Astrocyte (in vitro differentiated cells and primary cell): ENCODE measurements at regions not wholly inside any gene's neighbourhood (a gene's known extent, or its start where the extent isn't known, plus 50 kb on each side); places are given as distances from the start of the nearest gene placed in this dataset.

Experiments used
- DNase-seq: peaks from one replicate; pipeline ENCODE4 v3.0.0-alpha.2; 2010; ENCODE audit warnings: low read depth
- FAIRE-seq: peaks from 2 replicates; lab custom pipeline; 2011; peaks lifted over from hg19 to GRCh38; lab: Jason Lieb, UNC
- H2AFZ ChIP-seq: 2 replicates; pipeline ENCODE4 v1.6.0; 2012; ENCODE audit warnings: low read depth, low read length, inconsistent platforms
- H3K27ac ChIP-seq: 2 replicates; pipeline ENCODE4 v1.5.1; 2011; ENCODE audit warnings: low read depth, low read length, inconsistent platforms
- H3K27me3 ChIP-seq: 2 replicates; pipeline ENCODE4 v1.6.0; 2011; ENCODE audit warnings: low read length, inconsistent platforms; ENCODE audit not compliant: insufficient read depth
- H3K36me3 ChIP-seq: 2 replicates; pipeline ENCODE4 v1.5.1; 2011; ENCODE audit warnings: low read length, inconsistent platforms; ENCODE audit not compliant: insufficient read depth
- H3K4me1 ChIP-seq: 2 replicates; pipeline ENCODE4 v1.5.1; 2011; ENCODE audit warnings: low read length, inconsistent platforms; ENCODE audit not compliant: insufficient read depth
- H3K4me2 ChIP-seq: 2 replicates; pipeline ENCODE4 v1.6.0; 2012; ENCODE audit warnings: low read length, inconsistent platforms
- H3K4me3 ChIP-seq: 2 replicates; pipeline ENCODE4 v1.5.1; 2011; ENCODE audit warnings: low read depth, mild to moderate bottlenecking, low read length, inconsistent platforms; ENCODE audit not compliant: insufficient read depth
- H3K79me2 ChIP-seq: 2 replicates; pipeline ENCODE4 v1.6.0; 2012; ENCODE audit warnings: mild to moderate bottlenecking, low read length, inconsistent platforms; ENCODE audit not compliant: insufficient read depth
- H3K9ac ChIP-seq: 2 replicates; pipeline ENCODE4 v1.6.0; 2012; ENCODE audit warnings: mild to moderate bottlenecking, low read length, inconsistent platforms
- H3K9me3 ChIP-seq: 2 replicates; pipeline ENCODE4 v1.5.1; 2012; ENCODE audit warnings: low read depth, mild to moderate bottlenecking, low read length, inconsistent platforms; ENCODE audit not compliant: insufficient read depth
- H4K20me1 ChIP-seq: 2 replicates; pipeline ENCODE4 v1.6.0; 2012; ENCODE audit warnings: low read length, inconsistent platforms; ENCODE audit not compliant: insufficient read depth
- H3K27ac Mint-ChIP-seq: one replicate; pipeline ENCODE4 v1.8.0; 2021; ENCODE audit warnings: mild to moderate bottlenecking, mixed read lengths; ENCODE audit not compliant: unreplicated experiment
- H3K27me3 Mint-ChIP-seq: one replicate; pipeline ENCODE4 v1.8.0; 2021; ENCODE audit warnings: low read depth, mixed read lengths; ENCODE audit not compliant: unreplicated experiment
- H3K36me3 Mint-ChIP-seq: one replicate; pipeline ENCODE4 v1.8.0; 2021; ENCODE audit warnings: low read depth, mixed read lengths; ENCODE audit not compliant: unreplicated experiment
- H3K4me1 Mint-ChIP-seq: one replicate; pipeline ENCODE4 v1.8.0; 2021; ENCODE audit warnings: low read depth, mixed read lengths; ENCODE audit not compliant: unreplicated experiment
- H3K4me3 Mint-ChIP-seq: one replicate; pipeline ENCODE4 v1.8.0; 2021; ENCODE audit warnings: mild to moderate bottlenecking, moderate library complexity, mixed read lengths; ENCODE audit not compliant: unreplicated experiment
- H3K9me3 Mint-ChIP-seq: one replicate; pipeline ENCODE4 v1.8.0; 2021; ENCODE audit warnings: mild to moderate bottlenecking, mixed read lengths; ENCODE audit not compliant: unreplicated experiment
- EZH2 ChIP-seq: IDR thresholded peaks from 2 replicates; pipeline ENCODE4 v1.6.1; 2012; ENCODE audit warnings: mild to moderate bottlenecking, low read length, inconsistent platforms; ENCODE audit not compliant: insufficient read depth
- TF ChIP-seq, protein P1 (sequence below): IDR thresholded peaks from 2 replicates; pipeline ENCODE4 v1.5.1; 2011; ENCODE audit warnings: low read depth, mild to moderate bottlenecking, inconsistent platforms, low read length, moderate library complexity; ENCODE audit not compliant: insufficient read depth

DNA sequence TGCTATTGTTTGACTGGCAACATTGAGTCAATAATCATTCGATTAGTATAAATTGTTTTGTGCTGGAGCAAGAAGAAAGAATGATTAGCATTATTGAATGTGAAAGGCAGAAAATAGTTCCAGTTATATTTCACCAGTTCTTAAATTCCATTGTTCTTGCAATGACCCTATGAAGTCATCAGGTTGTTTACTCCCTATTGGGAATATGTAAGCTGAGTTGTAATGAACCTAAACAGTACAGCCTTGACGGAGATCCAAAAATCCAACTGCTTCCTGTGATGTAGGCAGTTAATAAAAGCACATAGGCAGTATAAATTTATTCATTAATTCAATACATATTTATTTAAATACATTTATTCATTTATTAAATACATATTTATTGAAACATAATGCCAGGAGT lies 947.5 kb downstream of the PCDH7 start:
- Histone ChIP-seq H3K27ac (no peak overlapping the region), H4K20me1 (no peaks in the 10 kb centered on the region), H3K9me3 (no peaks in the 10 kb centered on the region), H3K9ac (no peak overlapping the region), H3K4me1 (no peaks in the 10 kb centered on the region), H3K36me3 (no peaks in the 10 kb centered on the region), H2AFZ (no peak overlapping the region), H3K4me2 (no peak overlapping the region), H3K4me3 (no peak overlapping the region), H3K27me3 (no peaks in the 10 kb centered on the region), H3K79me2 (no peaks in the 10 kb centered on the region)
- no peaks in the 10 kb centered on the region for H3K9me3 Mint-ChIP-seq
- TF ChIP-seq, protein P1, sequence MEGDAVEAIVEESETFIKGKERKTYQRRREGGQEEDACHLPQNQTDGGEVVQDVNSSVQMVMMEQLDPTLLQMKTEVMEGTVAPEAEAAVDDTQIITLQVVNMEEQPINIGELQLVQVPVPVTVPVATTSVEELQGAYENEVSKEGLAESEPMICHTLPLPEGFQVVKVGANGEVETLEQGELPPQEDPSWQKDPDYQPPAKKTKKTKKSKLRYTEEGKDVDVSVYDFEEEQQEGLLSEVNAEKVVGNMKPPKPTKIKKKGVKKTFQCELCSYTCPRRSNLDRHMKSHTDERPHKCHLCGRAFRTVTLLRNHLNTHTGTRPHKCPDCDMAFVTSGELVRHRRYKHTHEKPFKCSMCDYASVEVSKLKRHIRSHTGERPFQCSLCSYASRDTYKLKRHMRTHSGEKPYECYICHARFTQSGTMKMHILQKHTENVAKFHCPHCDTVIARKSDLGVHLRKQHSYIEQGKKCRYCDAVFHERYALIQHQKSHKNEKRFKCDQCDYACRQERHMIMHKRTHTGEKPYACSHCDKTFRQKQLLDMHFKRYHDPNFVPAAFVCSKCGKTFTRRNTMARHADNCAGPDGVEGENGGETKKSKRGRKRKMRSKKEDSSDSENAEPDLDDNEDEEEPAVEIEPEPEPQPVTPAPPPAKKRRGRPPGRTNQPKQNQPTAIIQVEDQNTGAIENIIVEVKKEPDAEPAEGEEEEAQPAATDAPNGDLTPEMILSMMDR: no peak
- TF ChIP-seq EZH2: no peak
- H3K27ac Mint-ChIP-seq: no peak overlapping the region
- FAIRE-seq: no peak
- H3K27me3 Mint-ChIP-seq: no peaks in the 10 kb centered on the region
- no peaks in the 10 kb centered on the region for H3K36me3 Mint-ChIP-seq
- no peak overlapping the region for H3K4me3 Mint-ChIP-seq
- DNase-seq: no peak
- H3K4me1 Mint-ChIP-seq: no peaks in the 10 kb centered on the region

DNA sequence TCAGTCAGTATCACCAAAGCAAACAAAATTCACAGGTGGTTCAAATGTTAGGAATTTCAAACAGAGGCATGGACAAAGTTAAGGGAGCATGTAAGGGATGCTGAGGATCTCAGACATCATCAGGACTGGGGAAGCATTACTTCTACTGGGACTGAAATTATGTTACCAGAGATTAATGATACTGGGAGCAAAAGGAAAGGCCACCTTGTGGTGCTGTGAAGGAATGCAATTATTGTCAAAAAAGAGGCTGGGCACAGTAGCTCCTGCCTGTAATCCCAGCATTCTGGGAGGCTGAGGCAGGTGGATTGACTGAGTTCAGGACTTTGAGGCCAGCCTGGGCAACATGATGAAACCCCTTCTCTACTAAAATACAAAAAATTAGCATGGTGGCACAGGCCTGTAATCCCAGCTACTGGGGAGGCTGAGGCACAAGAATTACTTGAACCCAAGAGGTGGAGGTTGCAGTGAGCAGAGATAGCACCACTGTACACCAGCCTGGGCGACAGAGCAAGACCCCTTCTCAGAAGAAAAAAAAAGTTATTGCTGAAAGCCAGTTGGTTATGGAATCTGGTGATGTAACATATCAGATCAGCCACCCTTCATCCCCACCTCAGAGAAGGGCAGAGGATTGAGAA lies 954.3 kb downstream of the PCDH7 start:
- no peak overlapping the region for H2AFZ ChIP-seq
- Mint-ChIP-seq H3K4me1 (no peaks in the 10 kb centered on the region), H3K9me3 (no peaks in the 10 kb centered on the region), H3K27me3 (no peaks in the 10 kb centered on the region), H3K27ac (no peak overlapping the region), H3K4me3 (no peak overlapping the region), H3K36me3 (no peaks in the 10 kb centered on the region)
- H3K79me2 ChIP-seq: no peaks in the 10 kb centered on the region
- TF ChIP-seq, protein P1: peak; percentile 39
- no peak for TF ChIP-seq EZH2
- H4K20me1 ChIP-seq: no peaks in the 10 kb centered on the region
- no peaks in the 10 kb centered on the region for H3K36me3 ChIP-seq
- H3K27me3 ChIP-seq: no peaks in the 10 kb centered on the region
- no peak overlapping the region for H3K4me3 ChIP-seq
- H3K9ac ChIP-seq: no peak overlapping the region
- H3K4me1 ChIP-seq: no peaks in the 10 kb centered on the region
- no peaks in the 10 kb centered on the region for H3K9me3 ChIP-seq
- no peak overlapping the region for H3K4me2 ChIP-seq
- no peak overlapping the region for H3K27ac ChIP-seq
- DNase-seq: no peak
- no peak for FAIRE-seq

DNA sequence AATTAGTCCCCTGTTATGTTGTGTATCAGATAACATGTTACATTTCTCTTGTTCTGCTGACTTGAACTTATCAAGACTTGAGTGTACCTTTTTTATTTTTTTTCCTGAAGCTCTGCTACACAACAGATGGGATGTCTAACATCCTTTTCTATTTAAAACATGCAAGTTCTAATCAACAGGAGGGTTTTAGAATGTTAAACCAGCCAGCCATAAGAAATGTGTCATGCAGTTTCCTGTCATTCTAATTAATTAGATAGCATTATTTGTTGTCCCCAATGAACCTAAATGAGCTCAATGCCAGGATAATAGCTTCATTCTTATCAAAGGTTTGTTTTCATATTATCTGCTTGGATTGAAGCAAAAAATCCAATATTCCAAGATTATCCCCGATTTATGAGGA lies 958.2 kb downstream of the PCDH7 start:
- FAIRE-seq: no peak

More for the DNA sequence above, 958.2 kb downstream of the PCDH7 start:
- Mint-ChIP-seq H3K36me3 (no peaks in the 10 kb centered on the region), H3K9me3 (no peaks in the 10 kb centered on the region), H3K27me3 (no peaks in the 10 kb centered on the region), H3K4me3 (no peak overlapping the region), H3K27ac (no peak overlapping the region), H3K4me1 (peaks cover 8% of the 10 kb centered on the region)
- Histone ChIP-seq H3K9me3 (no peaks in the 10 kb centered on the region), H3K27me3 (no peaks in the 10 kb centered on the region), H4K20me1 (no peaks in the 10 kb centered on the region), H3K27ac (no peak overlapping the region), H3K79me2 (no peaks in the 10 kb centered on the region), H2AFZ (no peak overlapping the region), H3K4me1 (no peaks in the 10 kb centered on the region), H3K4me2 (no peak overlapping the region), H3K9ac (no peak overlapping the region), H3K36me3 (no peaks in the 10 kb centered on the region), H3K4me3 (no peak overlapping the region)
- TF ChIP-seq, protein P1: no peak
- no peak for TF ChIP-seq EZH2
- DNase-seq: no peak
